GM11168 (cell line): ENCODE measurements at regions not wholly inside any gene's neighbourhood (a gene's known extent, or its start where the extent isn't known, plus 50 kb on each side); places are given as distances from the start of the nearest gene placed in this dataset.

Experiments
- in situ Hi-C: fragments of 300-500 bp; cut with MboI; formaldehyde crosslinking; loops from one replicate; pipeline ENCODE4 v1.12.0; 2022; ENCODE audit warnings: low sequenced_read_pairs; ENCODE audit not compliant: unreplicated experiment

DNA sequence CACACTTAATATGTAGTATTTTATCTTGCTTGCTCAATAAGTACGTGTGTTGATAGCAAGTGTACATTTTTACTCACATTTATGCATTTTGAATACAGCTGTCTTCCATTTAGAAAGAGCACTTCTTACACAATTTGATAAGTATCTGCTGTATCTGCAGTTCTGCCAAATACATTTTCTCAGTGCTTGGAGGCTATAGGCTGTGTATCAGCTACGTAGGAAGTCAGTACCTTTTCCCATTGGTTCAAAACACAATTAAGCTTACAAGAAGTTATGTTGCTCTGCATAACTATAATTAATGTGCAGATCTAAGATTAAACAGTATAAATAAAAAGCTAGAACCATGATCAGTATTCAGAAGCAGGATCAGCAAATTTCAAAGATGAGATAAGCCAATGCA, 503.6 kb upstream of the SMIM21 start:
- in situ Hi-C loops = no loop called here

- in situ Hi-C loops = no loop called here
Observed at GRCh38 chr18:75928706-75929105, 501.2 kb upstream of the SMIM21 start.

- in situ Hi-C loops = no loop called here
Observed at GRCh38 chr18:75927791-75928190, 500.3 kb upstream of the SMIM21 start.

DNA sequence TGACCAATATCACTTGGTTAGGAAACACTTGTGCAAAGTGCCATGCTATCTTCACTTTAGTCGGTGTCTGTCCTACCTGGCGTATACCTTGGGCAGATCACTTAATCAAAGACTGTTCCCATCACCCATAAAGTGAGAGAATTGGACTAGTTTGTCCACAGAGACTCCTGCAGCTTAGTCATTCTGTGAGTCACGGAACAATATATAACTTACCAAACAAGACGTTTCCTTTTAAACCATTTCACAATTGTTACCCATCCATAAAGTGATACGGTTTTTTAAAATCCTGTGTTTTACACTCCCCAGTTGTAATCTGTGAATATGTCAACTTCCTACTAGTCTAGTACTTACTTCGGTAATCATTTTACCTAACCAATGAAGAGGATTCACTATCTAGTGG, 499.3 kb upstream of the SMIM21 start:
- in situ Hi-C loops = no loop called here

DNA sequence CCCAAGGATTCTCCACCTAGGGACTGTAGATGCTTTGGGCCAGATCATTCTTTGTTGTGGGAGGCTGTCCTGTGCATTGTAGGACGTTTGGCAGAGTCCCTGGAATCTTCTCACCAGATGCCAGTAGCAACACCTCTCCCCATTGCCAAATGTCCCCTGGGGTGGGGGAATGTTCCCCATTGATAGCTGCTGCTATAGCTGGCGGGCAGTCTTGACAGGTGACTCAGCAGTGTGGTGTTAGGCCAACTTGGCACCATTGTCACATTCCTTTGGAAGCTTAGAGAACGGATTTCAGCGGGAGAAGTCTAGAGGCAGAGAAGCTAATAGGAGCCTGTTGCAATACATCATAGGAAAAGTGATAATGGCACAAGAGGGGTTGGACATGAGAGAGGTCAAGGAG, 495.7 kb upstream of the SMIM21 start:
- in situ Hi-C loops = no loop called here

DNA sequence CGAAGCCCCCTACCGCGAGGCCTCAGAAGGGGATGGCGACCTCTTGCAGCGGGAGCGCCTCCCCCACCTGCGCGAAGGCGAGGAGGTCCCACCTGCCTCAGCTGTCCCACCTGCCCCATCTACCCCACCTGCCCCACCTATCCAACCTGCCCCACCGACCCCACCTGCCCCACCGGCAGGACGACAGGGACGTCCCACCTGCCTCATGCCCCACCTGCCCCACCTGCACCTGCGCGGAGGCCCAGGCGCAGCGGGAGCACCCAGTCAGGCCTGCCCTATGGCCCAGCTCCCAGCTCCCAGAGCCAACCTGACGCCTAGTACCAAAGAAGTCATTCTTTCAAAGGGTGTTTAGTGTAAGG, 489.1 kb upstream of the SMIM21 start:
- in situ Hi-C loops = no loop called here

DNA sequence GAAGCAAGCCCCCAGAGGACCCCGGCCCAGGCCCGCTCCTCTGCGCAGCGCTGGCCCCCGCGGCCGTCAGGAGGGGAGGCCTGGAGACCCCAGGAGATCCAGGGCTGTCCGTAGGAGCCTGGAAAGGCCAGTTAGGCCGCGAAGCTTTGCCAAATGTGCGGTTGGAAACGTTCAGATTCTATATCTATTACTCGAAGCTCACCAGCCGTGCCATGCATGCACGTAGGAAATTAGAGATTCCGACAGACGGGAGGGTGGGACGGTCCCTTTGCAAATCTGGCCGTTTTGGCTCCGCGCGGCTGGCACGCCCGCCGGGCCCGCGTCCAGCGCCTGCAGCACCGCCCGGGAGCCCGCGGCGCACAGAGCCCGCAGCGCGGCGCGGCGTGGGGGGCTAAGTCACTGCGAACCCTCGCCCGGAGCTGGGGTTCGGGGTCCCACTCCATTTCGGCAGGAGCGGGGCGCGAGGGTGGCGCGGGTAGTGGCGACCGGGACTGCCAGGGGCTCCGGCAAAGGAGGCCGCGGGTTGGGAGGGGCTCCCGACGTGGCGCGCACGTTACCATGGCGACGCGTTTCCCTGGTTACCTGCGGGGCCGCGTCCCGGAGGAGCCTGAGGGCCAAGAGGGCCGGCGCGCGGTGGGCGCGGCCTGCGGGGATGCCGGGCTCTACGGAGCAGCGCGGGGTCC, 488.6 kb upstream of the SMIM21 start:
- in situ Hi-C loops = no loop called here

GRCh38 chr18:75912829-75913228, 485.3 kb upstream of the SMIM21 start:
- in situ Hi-C loops = no loop called here

- in situ Hi-C loops = no loop called here
Observed at GRCh38 chr18:75904416-75904815, 476.9 kb upstream of the SMIM21 start.

DNA sequence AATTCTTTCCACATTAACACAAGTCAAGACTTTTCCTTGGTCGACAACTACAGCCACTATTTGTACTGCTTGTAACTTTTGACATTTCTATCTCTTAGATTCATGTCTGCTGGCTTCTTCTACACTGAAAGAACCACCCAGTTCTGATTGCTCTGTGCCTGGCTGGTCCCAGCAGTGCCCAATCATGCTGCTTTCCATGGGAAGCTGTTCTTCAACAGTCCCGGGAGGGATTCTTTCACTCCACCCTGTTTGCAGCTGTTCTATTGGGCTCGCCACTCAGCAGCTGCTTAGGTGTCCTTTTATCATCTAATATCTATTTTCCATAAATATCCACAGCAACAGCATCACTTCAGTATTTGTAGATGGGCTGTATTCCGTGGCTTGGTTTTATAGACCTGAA, 471.1 kb upstream of the SMIM21 start:
- in situ Hi-C loops = no loop called here

DNA sequence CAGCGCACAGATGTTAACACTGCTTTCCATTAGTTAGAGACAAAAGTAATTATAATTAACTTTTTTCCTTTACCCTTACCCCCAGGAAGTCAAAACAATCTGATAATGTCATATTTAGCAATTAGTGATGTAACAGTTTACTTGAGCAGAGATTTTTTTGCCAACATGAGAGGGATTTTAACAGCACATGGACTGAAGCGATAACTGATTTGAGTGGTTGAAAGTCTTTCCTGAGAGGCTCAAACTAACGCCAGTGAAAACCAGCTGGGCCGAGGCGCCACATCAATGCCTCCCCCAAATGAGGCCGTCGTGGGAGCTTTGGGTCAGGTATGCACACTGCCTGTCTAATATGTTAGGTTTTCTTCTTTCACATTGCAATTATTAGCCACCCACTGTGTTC, 469.9 kb upstream of the SMIM21 start:
- in situ Hi-C loops = no loop called here

GRCh38 chr18:75896865-75897264, 469.4 kb upstream of the SMIM21 start:
- in situ Hi-C loops = no loop called here

DNA sequence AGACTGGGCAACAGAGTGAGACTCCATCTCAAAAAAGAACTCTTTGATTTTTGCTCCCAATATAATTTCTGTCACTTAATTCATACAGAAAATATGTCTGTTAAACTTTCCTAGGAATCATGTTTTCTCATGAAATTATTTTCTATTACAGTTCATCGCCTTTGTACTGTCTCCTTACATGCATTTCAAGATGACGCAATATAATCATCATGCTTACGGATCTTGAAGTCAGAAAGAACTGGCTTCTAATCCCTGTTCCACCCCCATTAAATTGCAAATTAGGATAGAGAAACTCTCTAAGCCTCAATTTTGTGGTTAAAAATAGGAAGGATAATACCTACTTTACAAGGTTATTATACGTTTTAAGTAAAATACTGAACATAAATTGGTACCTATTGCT, 467.6 kb upstream of the SMIM21 start:
- in situ Hi-C loops = no loop called here

- in situ Hi-C loops = no loop called here
Observed at GRCh38 chr18:75884728-75885127, 457.2 kb upstream of the SMIM21 start.

DNA sequence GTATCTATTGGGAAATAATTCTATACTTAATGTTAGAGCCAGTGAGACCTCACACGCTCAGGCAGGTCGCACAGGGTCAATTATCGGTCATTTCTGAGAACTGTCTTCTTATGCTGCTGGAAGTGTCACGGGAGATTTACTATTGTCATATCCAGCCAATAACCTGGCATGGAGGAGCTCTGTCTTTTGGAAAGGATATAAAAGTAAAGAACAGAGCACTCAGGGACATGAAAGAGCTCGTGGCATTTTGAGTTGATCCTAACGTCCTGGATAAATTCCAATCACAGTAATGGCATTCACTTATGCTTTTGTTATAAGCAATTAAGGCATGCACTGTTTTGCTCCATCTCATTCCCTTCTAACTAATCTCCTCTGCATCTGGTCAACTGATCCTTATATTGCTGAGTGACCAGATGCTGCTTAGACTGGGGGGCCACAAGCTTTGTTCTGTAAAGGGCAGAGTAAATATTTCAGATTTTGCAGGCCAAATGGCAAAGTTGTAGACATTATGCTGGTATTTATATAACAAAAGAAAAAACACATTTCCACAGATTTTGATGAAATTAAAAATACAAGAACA, 453.5 kb upstream of the SMIM21 start:
- in situ Hi-C loops = no loop called here

- in situ Hi-C loops = no loop called here
Observed at GRCh38 chr18:75880266-75880665, 452.8 kb upstream of the SMIM21 start.

GRCh38 chr18:75879196-75879595, 451.7 kb upstream of the SMIM21 start:
- in situ Hi-C loops = no loop called here

DNA sequence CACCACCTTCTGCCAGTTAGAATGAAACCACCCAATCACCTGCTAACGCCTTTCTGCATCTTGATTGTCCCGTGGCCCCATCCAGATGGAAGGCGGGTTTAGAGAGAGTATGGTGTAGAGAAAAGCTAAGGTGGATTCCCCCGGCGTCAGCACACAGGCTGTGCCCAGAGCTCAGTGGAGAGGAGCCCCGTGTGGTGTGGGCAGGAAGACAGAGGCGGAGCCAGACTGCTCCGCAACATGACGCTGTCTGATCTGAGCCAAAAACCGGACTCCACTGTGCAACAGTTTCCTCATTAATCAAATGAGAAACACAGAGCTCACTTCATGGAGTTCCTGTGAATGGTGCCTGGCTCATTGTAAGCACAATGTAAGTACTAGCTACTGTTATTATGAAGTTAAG, 448.1 kb upstream of the SMIM21 start:
- in situ Hi-C loops = no loop called here

GRCh38 chr18:75874401-75875089, 447.0 kb upstream of the SMIM21 start:
- in situ Hi-C loops = no loop called here

- in situ Hi-C loops = no loop called here
Observed at GRCh38 chr18:75871596-75871995, 444.1 kb upstream of the SMIM21 start.

DNA sequence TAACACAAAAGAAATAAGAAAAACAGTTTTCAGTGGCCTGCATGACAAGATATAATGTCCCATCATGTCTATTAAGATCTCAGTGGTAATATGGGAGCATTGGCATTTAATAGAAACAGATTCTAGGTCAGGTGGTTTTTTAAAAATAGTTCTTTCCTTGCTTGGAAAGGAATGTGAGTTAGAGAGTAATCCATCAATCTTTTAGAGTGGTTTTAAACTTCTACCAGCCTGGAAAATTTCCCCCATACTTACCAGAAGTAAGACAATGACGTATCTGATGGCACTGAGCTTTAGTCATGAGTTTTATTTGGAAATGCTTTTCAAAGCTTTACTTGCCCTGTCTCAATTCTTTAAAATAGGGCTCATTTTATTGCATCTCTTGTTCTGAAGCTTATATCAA, 441.7 kb upstream of the SMIM21 start:
- in situ Hi-C loops = no loop called here

- in situ Hi-C loops = no loop called here
Observed at GRCh38 chr18:75868031-75868430, 440.5 kb upstream of the SMIM21 start.
